K562 (cell line): ENCODE measurements at regions not wholly inside any gene's neighbourhood (a gene's known extent, or its start where the extent isn't known, plus 50 kb on each side); places are given as distances from the start of the nearest gene placed in this dataset.

ENCODE experiments used
- ATAC-seq: fragments of 200-7000 bp; cut with Tn5 transposase; 3 replicates; pipeline ENCODE4 v1.9.1; 2020; ENCODE audit warnings: moderate library complexity
- BruUV-seq: library from RNA; stranded (reverse); fragments of 400-500 nt; replicated peaks from 2 replicates; lab custom pipeline; 2021; lab: Mats Ljungman, UMichigan
- CTCF ChIA-PET: fragments of 300-600 bp; formaldehyde crosslinking; extraction: SDS; loops from one replicate; lab custom pipeline; 2021; ENCODE audit warnings: low intra/inter-chr PET ratio; lab: Yijun Ruan, JAX
- POLR2A ChIA-PET: fragments of 300-600, 350-650 bp; sonication (Branson Sonifier 250); formaldehyde crosslinking; extraction: SDS; loops from one replicate; lab custom pipeline; 2021; ENCODE audit warnings: antibody characterized with exemption, inconsistent platforms; lab: Yijun Ruan, JAX
- DNase-seq, 4 experiments: peaks; one replicate each; pipeline versions ENCODE4 v3.0.0 to v3.0.0-alpha.2; 2011 to 2018; ENCODE audit warnings: low spot score in 3 of 4, mixed read lengths in 3 of 4; ENCODE audit errors: extremely low read depth in 1 of 4
- FAIRE-seq: peaks from 2 replicates; lab custom pipeline; 2011; peaks lifted over from hg19 to GRCh38; lab: Jason Lieb, UNC
- H2AFZ ChIP-seq: 2 replicates; pipeline ENCODE4 v1.6.0; 2011; ENCODE audit warnings: low read depth, low read length, control low read depth, inconsistent platforms
- H3K27ac ChIP-seq: fragments of 200-600 bp; 3 replicates; pipeline ENCODE4 v1.8.0; 2011; ENCODE audit warnings: low read depth, mild to moderate bottlenecking, control low read depth, inconsistent platforms, low read length, moderate library complexity, mixed read lengths; ENCODE audit errors: extremely low read depth
- H3K27me3 ChIP-seq, 2 experiments: fragments of 300-600 bp in 1 of 2; 2 replicates in 1 of 2; 3 replicates in 1 of 2; pipeline versions ENCODE4 v1.6.0 to v1.8.0; 2011; ENCODE audit warnings: inconsistent platforms in 2 of 2, low read length in 2 of 2, mild to moderate bottlenecking in 1 of 2, mixed read lengths in 1 of 2, moderate library complexity in 1 of 2; ENCODE audit not compliant: control insufficient read depth in 2 of 2, insufficient read depth in 2 of 2
- H3K36me3 ChIP-seq: fragments of 300-600 bp; 3 replicates; pipeline ENCODE4 v1.8.0; 2011; ENCODE audit warnings: mild to moderate bottlenecking, low read length, inconsistent platforms; ENCODE audit not compliant: control insufficient read depth, insufficient read depth
- H3K4me1 ChIP-seq, 2 experiments: fragments of 200-600 bp in 1 of 2; replicated peaks in 1 of 2; 2 replicates in 1 of 2; 3 replicates in 1 of 2; pipeline versions ENCODE4 v1.5.1 to v1.8.0; 2011; ENCODE audit warnings: inconsistent platforms in 2 of 2, low read length in 2 of 2, mild to moderate bottlenecking in 1 of 2, mixed read lengths in 1 of 2, moderate library complexity in 1 of 2; ENCODE audit not compliant: control insufficient read depth in 2 of 2, insufficient read depth in 2 of 2
- H3K4me2 ChIP-seq: 2 replicates; pipeline ENCODE4 v1.6.1; 2011; ENCODE audit warnings: low read length, control low read depth, inconsistent platforms, mixed read lengths; ENCODE audit not compliant: insufficient read depth
- H3K4me3 ChIP-seq: fragments of 200-600 bp; sonication (generic), shearing (Covaris generic); 2 replicates; pipeline ENCODE4 v1.5.1; 2016; ENCODE audit warnings: control low read depth, inconsistent platforms
- H3K79me2 ChIP-seq: fragments of 200-600 bp; 3 replicates; pipeline ENCODE4 v1.8.0; 2011; ENCODE audit warnings: low read length, inconsistent platforms; ENCODE audit not compliant: control insufficient read depth, insufficient read depth
- H3K9ac ChIP-seq, 2 experiments: 2 replicates each; pipeline versions ENCODE4 v1.6.0 to v1.6.1; 2011; ENCODE audit warnings: low read depth in 2 of 2, low read length in 2 of 2, control low read depth in 1 of 2, inconsistent platforms in 1 of 2, mild to moderate bottlenecking in 1 of 2, mixed read lengths in 1 of 2; ENCODE audit not compliant: insufficient read depth in 1 of 2
- H3K9me1 ChIP-seq: one replicate; pipeline ENCODE4 v1.6.0; 2011; ENCODE audit warnings: inconsistent platforms, mild to moderate bottlenecking, low read length, moderate library complexity; ENCODE audit not compliant: control insufficient read depth, insufficient read depth
- H3K9me3 ChIP-seq: replicated peaks from 2 replicates; pipeline ENCODE4 v1.5.1; 2011; ENCODE audit warnings: low read depth, low read length, inconsistent platforms; ENCODE audit not compliant: control insufficient read depth, insufficient read depth
- H4K20me1 ChIP-seq: replicated peaks from 2 replicates; pipeline ENCODE4 v1.6.1; 2011; ENCODE audit warnings: low read length, inconsistent platforms, mixed read lengths; ENCODE audit not compliant: control insufficient read depth, insufficient read depth
- CBX2 ChIP-seq: fragments of 200-600 bp; sonication (generic); IDR thresholded peaks from one replicate; pipeline ENCODE4 v1.6.1; 2012; ENCODE audit warnings: mild to moderate bottlenecking, low read length, inconsistent platforms; ENCODE audit not compliant: insufficient read depth, poor library complexity, severe bottlenecking
- CREB3L1 ChIP-seq: fragments of 450-650 bp; IDR thresholded peaks from 2 replicates; pipeline ENCODE4 v1.6.1; 2014; ENCODE audit warnings: low read depth, mild to moderate bottlenecking, moderate library complexity, borderline replicate concordance
- DIDO1 ChIP-seq: fragments of 450-650 bp; IDR thresholded peaks from 2 replicates; pipeline ENCODE4 v1.6.1; 2016; ENCODE audit warnings: low read depth, missing biosample characterization, missing genetic modification characterization
- KAT7 ChIP-seq: sonication (generic); formaldehyde crosslinking; IDR thresholded peaks from 2 replicates; pipeline ENCODE4 v1.8.0; 2022; ENCODE audit warnings: missing genetic modification reagents, mild to moderate bottlenecking, borderline replicate concordance
- MNT ChIP-seq, 2 experiments: fragments of 450-650 bp; conservative IDR thresholded peaks; 2 replicates each; pipeline ENCODE4 v1.6.1; 2017; ENCODE audit warnings: mild to moderate bottlenecking in 2 of 2, moderate library complexity in 2 of 2
- MTA3 ChIP-seq: fragments of 450-650 bp; formaldehyde crosslinking; IDR thresholded peaks from 2 replicates; pipeline ENCODE4 v1.6.1; 2017; ENCODE audit warnings: mild to moderate bottlenecking, borderline replicate concordance
- NR4A1 ChIP-seq, 2 experiments: fragments of 250-450 bp in 1 of 2; fragments of 450-650 bp in 1 of 2; sonication (Bioruptor Pico) in 1 of 2; IDR thresholded peaks; 2 replicates each; pipeline versions ENCODE4 v1.4.0 to v1.6.1; 2016 to 2020; ENCODE audit warnings: mild to moderate bottlenecking in 2 of 2, missing compliant biosample characterization in 1 of 2, missing genetic modification characterization in 1 of 2, moderate library complexity in 1 of 2
- RBM17 ChIP-seq: fragments of 200-400 bp; formaldehyde crosslinking; IDR thresholded peaks from 2 replicates; pipeline ENCODE4 v1.6.1; 2017; ENCODE audit warnings: low read depth, mild to moderate bottlenecking, low read length, borderline replicate concordance
- RNF2 ChIP-seq: sonication (generic); IDR thresholded peaks from 2 replicates; pipeline ENCODE4 v1.6.1; 2016
- SMARCA5 ChIP-seq: fragments of 450-650 bp; IDR thresholded peaks from 2 replicates; pipeline ENCODE4 v1.6.1; 2016
- SUPT5H ChIP-seq: fragments of 450-650 bp; IDR thresholded peaks from 2 replicates; pipeline ENCODE4 v1.6.1; 2016
- TEAD4 ChIP-seq, 2 experiments: sonication (generic) in 1 of 2; formaldehyde crosslinking in 1 of 2; IDR thresholded peaks; 2 replicates each; pipeline versions ENCODE4 v1.6.1 to v1.8.0; 2012 to 2022; ENCODE audit warnings: borderline replicate concordance in 1 of 2, inconsistent platforms in 1 of 2, low read length in 1 of 2, mild to moderate bottlenecking in 1 of 2, missing genetic modification reagents in 1 of 2
- XRCC3 ChIP-seq: fragments of 450-650 bp; IDR thresholded peaks from 2 replicates; pipeline ENCODE4 v1.6.1; 2017; ENCODE audit warnings: mild to moderate bottlenecking, moderate library complexity
- ZFP91 ChIP-seq: sonication (generic); formaldehyde crosslinking; IDR thresholded peaks from 2 replicates; pipeline ENCODE4 v1.8.0; 2022; ENCODE audit warnings: mild to moderate bottlenecking, missing genetic modification reagents
- ZNF274 ChIP-seq: IDR thresholded peaks from 2 replicates; pipeline ENCODE4 v1.6.1; 2011; ENCODE audit warnings: low read depth, mild to moderate bottlenecking, low read length, moderate library complexity, borderline replicate concordance
- ZNF395 ChIP-seq: fragments of 200-800 bp; sonication (Bioruptor generic); IDR thresholded peaks from 2 replicates; pipeline ENCODE4 v1.6.1; 2017; ENCODE audit warnings: missing genetic modification characterization, missing compliant biosample characterization
- ZNF584 ChIP-seq: fragments of 200-800 bp; sonication (Bioruptor generic); IDR thresholded peaks from 2 replicates; pipeline ENCODE4 v1.6.1; 2016; ENCODE audit warnings: low read depth, mild to moderate bottlenecking, missing genetic modification characterization, missing compliant biosample characterization
- ZSCAN29 ChIP-seq: fragments of 450-650 bp; IDR thresholded peaks from 2 replicates; pipeline ENCODE4 v1.6.1; 2017
- WGBS: fragments of 100-300 bp; shearing (Covaris generic); methylation state at CpG from one replicate; pipeline ENCODE4 v1.1.6; 2016; ENCODE audit warnings: low coverage, mixed read lengths; ENCODE audit not compliant: insufficient coverage; ENCODE audit errors: missing lambda C conversion rate; 5-methylcytosine and 5-hydroxymethylcytosine counted together
- in situ Hi-C: fragments of 300-500 bp; cut with MboI; formaldehyde crosslinking; loops from 4 replicates; pipeline ENCODE4 v1.15.0; 2018; ENCODE audit warnings: inconsistent platforms, mixed read lengths
- intact Hi-C: fragments of 100-400 bp; cut with micrococcal nuclease; formaldehyde crosslinking; loops from 2 replicates; pipeline ENCODE4 v1.14.2; 2022

- Histone ChIP-seq H3K4me2 (no peak overlapping the region), H3K9me1 (no peaks in the 10 kb centered on the region)
- DNase-seq, result no peak
- TF ChIP-seq MNT (conservative IDR thresholded peaks at IDR 0.05) (no peak), KAT7 (CRISPR knock-in tag) (no peak), MTA3 (no peak), NR4A1 (CRISPR knock-in tag; IDR thresholded peaks at IDR 0.05) (no peak), NR4A1 (tag; IDR thresholded peaks at IDR 0.05) (no peak), SMARCA5 (no peak), RBM17 (no peak), ZNF584 (no peak), RNF2 (no peak), CREB3L1 (no peak), DIDO1 (tag) (no peak), ZSCAN29 (no peak), ZNF274 (no peak), CBX2 (no peak), TEAD4 (IDR thresholded peaks at IDR 0.05; ENCODE audit: low read length) (no peak), TEAD4 (CRISPR knock-in tag; IDR thresholded peaks at IDR 0.05; ENCODE audit: borderline replicate concordance) (no peak), XRCC3 (no peak), SUPT5H (no peak), ZNF395 (CRISPR knock-in tag) (no peak), ZFP91 (CRISPR knock-in tag) (no peak)
- TF ChIP-seq, all 486 proteins: peak for 0
- BruUV-seq, result no TSS peak
- ChIA-PET CTCF (no interaction called here), POLR2A (no interaction called here)
- Histone ChIP-seq H3K27me3 (no peaks in the 10 kb centered on the region), H2AFZ (no peak overlapping the region), H3K4me1 (no peaks in the 10 kb centered on the region), H3K9ac (no peak overlapping the region), H3K79me2 (no peaks in the 10 kb centered on the region), H3K9me3 (no peaks in the 10 kb centered on the region), H4K20me1 (no peaks in the 10 kb centered on the region), H3K4me3 (no peak overlapping the region), H3K36me3 (no peaks in the 10 kb centered on the region), H3K27ac (no peak overlapping the region)
- WGBS, result 4% methylated on average over 7 of the region's 7 CpGs
- FAIRE-seq (no peak), ATAC-seq (no peak)
- intact Hi-C loops (no loop called here), in situ Hi-C loops (no loop called here)
These were observed 86.6 kb upstream of the BMP2 start for GRCh38 chr20:6680854-6681253.
